GM06990 (cell line): ENCODE measurements at regions not wholly inside any gene's neighbourhood (a gene's known extent, or its start where the extent isn't known, plus 50 kb on each side); places are given as distances from the start of the nearest gene placed in this dataset.

Source experiments
- DNase-seq: peaks from one replicate; pipeline ENCODE4 v3.0.0-alpha.2; 2011; ENCODE audit not compliant: insufficient read length; ENCODE audit errors: extremely low read depth
- H3K27me3 ChIP-seq: replicated peaks from 2 replicates; pipeline ENCODE4 v1.6.0; 2011; ENCODE audit warnings: low read length; ENCODE audit not compliant: control insufficient read depth, insufficient read depth
- H3K36me3 ChIP-seq: 2 replicates; pipeline ENCODE4 v1.5.1; 2011; ENCODE audit warnings: low read length; ENCODE audit not compliant: control insufficient read depth, insufficient read depth
- H3K4me3 ChIP-seq: replicated peaks from 2 replicates; pipeline ENCODE4 v1.5.1; 2011; ENCODE audit warnings: low read depth, mild to moderate bottlenecking, control low read depth, low read length
- TF ChIP-seq, protein P1 (sequence below): IDR thresholded peaks from 2 replicates; pipeline ENCODE4 v1.5.1; 2011; ENCODE audit warnings: low read length, control low read depth, mild to moderate bottlenecking, inconsistent platforms; ENCODE audit not compliant: insufficient read depth, poor library complexity, severe bottlenecking

DNA sequence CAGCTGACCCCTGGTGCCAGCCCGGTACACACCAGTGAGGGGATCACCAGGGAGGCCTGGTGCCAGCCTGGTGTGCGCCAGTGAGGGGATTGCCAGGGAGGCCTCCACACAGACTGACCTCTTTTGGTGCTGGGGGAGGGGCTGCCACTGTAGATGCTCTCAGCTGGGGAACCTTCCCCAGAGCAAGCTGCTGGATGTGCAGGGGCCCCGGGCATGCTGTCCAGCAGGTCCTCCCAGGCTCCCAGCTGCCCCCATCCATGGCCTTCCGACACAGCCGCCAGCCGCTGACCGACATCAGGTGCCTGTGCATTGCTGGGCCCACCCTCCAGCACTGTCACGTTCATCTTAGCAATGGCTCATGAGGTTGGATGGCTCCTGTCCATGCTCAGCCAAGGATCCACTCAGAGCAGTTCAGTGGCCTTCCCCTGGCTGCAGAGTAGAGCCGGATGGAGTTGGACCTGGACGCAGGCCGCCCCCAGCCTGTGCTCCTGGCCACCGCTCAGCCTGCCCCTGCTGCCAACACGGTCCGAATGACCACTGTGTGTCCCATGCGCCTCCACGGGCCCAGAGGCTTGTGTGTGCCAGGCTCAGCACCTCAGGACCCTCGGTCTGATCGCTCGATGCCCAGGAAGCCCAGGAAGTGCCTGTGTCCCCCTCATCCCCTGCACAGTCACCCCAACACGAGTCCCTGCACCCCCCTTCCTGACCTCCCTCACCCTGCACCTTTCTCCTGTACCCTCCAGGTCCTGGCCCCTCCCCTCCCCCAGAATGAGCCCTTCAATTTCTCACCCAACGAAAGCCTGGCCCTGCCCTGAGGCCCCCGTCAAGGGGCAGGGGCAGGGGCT is 95.7 kb downstream of the YTHDF1 start:
- Histone ChIP-seq H3K36me3 (no peaks in the 10 kb centered on the region), H3K27me3 (no peaks in the 10 kb centered on the region; the same call in none of the 2 replicates), H3K4me3 (no peak overlapping the region)
- DNase-seq = no peak
- TF ChIP-seq, protein P1, sequence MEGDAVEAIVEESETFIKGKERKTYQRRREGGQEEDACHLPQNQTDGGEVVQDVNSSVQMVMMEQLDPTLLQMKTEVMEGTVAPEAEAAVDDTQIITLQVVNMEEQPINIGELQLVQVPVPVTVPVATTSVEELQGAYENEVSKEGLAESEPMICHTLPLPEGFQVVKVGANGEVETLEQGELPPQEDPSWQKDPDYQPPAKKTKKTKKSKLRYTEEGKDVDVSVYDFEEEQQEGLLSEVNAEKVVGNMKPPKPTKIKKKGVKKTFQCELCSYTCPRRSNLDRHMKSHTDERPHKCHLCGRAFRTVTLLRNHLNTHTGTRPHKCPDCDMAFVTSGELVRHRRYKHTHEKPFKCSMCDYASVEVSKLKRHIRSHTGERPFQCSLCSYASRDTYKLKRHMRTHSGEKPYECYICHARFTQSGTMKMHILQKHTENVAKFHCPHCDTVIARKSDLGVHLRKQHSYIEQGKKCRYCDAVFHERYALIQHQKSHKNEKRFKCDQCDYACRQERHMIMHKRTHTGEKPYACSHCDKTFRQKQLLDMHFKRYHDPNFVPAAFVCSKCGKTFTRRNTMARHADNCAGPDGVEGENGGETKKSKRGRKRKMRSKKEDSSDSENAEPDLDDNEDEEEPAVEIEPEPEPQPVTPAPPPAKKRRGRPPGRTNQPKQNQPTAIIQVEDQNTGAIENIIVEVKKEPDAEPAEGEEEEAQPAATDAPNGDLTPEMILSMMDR = no peak

DNA sequence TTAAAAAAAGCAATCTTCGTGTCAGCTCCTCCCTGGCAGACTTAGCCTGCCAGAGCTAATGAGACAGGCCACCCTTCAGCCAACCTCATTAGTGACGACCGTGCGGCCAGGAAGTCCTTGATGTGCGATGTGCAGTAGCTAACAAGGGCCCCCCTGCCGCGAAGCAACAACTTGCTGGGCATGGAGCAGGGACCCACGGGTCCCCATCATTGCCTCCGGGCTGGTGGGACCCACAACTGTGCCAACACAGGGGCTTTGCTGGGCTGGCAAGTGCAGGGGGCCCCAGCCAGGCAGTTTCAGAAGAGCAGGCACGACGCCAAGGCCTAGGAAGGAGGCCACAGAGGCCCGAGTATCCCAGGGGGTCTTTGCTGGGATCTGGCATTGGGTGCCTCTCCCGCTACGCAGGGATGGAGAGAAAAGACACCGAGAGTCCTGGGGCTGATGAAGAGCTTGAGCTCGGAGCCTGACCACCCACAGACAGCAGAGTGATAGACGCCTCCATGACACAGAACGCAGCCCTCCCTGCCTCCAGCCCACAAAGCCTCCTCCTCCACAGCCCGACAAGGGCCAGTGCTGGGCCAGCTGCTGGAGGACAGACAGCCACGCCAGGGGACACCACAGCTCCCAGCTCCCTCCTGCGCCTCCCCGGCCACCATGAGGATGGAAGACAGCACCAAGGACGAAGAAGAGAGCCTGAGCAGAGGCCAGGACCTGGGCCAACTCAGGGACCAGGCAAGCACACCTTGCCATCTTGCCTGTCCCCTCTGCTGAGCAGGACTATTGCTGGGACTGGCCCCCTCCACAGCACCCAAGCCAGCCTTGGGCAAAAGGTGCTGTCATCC is 96.6 kb downstream of the YTHDF1 start:
- Histone ChIP-seq H3K36me3 (no peaks in the 10 kb centered on the region), H3K4me3 (no peak overlapping the region), H3K27me3 (no peaks in the 10 kb centered on the region; the same call in 1 of the 2 replicates)
- TF ChIP-seq, protein P1 = no peak
- DNase-seq = no peak

DNA sequence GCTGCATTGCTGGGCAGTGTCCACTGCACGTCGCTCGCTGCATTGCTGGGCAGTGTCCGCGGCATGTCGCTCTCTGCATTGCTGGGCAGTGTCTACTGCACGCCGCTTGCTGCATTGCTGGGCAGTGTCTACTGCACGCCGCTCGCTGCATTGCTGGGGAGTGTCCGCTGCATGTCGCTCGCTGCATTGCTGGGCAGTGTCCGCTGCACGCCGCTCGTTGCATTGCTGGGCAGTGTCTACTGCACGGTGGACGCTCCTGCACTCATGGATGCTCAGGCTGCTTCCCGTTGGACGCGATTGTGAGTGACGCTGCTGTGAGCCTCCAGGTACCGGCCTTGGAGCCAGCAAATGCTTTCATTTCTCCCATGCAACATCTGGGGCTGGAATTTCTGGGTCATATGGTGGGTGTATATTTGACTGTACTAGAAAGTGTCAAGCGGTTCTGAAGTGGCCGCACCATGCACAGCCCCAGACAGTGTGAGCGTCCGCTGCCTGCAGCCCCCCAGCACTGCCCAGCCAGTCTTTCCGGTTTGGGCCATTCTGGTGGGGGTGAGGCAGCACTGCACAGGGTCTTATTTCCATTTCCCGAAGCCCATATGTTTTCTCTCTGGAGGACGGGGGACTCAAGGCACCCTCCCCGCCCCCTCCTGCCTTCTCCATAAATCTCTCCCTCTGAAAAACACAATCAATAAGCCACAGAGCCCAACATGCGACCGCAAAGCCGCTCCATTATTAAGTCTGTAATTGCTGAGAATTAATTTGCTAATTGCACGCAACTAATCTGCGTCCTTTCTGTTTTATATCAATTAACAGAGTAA is 97.4 kb downstream of the YTHDF1 start:
- Histone ChIP-seq H3K36me3 (no peaks in the 10 kb centered on the region), H3K27me3 (no peaks in the 10 kb centered on the region; the same call in 1 of the 2 replicates), H3K4me3 (no peak overlapping the region)
- DNase-seq = no peak
- TF ChIP-seq, protein P1 = no peak

DNA sequence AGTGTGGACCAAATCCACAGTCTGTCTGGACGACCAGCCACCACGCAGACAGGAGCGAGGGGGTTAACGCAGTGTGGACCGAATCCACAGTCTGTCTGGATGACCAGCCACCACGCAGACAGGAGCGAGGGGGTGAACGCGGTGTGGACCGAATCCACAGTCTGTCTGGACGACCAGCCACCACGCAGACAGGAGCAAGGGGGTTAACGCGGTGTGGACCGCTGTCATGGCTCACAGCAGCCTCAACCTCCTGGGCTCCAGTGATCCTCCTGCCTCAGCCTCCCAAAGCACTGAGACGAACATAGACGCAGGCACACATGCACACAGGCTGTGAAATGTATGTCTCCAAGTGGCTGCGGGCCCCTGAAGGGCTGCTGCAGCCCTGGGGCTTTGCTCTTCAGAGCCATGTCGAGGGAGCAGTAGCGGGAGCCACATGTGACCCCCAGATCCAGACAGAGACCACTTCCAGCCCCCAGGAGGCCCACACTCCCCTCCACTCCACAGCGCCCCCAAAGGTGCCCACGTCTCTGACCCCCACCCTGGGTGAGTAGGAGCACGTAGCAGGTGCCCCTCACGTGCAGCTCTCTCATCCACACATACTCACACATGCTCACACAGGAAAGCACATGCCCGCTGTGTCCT is 98.1 kb downstream of the YTHDF1 start:
- H3K4me3 ChIP-seq = no peak overlapping the region
- no peaks in the 10 kb centered on the region for H3K36me3 ChIP-seq
- TF ChIP-seq, protein P1 = no peak
- no peak for DNase-seq
- no peaks in the 10 kb centered on the region; the same call in 1 of the 2 replicates for H3K27me3 ChIP-seq

DNA sequence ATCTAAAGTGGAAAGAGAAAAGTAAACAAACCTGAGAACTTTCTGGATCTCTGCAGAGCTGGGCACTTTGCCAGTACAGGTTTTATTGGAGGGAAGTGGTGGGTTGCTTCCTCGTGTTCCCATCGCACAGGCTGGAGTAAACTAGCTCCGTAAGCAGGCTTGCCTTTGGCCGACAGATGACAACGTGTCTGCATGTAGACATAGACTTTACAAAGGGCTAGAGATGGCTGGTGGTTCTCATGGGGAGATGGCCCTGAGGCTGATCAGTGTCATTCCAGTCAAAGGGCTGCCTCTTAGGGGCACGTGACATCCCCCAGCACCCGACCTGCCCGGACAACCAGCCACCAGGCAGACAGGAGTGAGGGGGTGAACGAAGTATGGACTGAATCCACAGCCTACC is 98.8 kb downstream of the YTHDF1 start:
- TF ChIP-seq, protein P1 = no peak
- no peaks in the 10 kb centered on the region; the same call in 1 of the 2 replicates for H3K27me3 ChIP-seq
- DNase-seq = no peak

More for the DNA sequence above, 98.8 kb downstream of the YTHDF1 start:
- Histone ChIP-seq H3K4me3 (no peak overlapping the region), H3K36me3 (no peaks in the 10 kb centered on the region)
